ENCODE measurements at regions not wholly inside any gene's neighbourhood (a gene's known extent, or its start where the extent isn't known, plus 50 kb on each side); places are given as distances from the start of the nearest gene placed in this dataset.

DNA sequence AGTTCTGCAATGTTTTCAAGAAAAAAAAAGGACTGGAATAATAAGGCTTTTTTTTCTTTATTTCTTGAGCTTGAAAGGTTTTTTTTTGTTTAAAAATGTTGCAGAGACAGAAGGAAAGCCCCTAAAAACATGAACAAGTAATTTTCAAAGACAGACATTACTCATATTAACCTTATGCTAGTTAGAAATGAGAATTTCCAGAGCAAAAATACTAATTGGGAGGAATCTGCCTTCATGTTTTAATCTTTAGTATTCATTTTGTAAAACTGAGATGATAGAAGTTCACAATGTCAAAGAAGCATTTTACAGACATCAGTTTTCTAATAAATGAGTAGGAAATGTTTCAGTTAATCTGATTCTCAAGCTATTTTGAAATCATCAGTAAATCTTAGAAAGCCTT lies 1805.3 kb downstream of the PCDH7 start:
- Histone ChIP-seq H3K4me3 (ENCODE audit: low read depth, low read length, poor library complexity, severe bottlenecking) (no peak overlapping the region), H3K4me2 (ENCODE audit: low read length) (no peak overlapping the region), H3K9me2 (ENCODE audit: low read depth, low read length) (no peaks in the 10 kb centered on the region), H3K79me2 (ENCODE audit: insufficient read depth, low read length) (no peaks in the 10 kb centered on the region), H3F3A (ENCODE audit: insufficient read depth, low read length) (no peaks in the 10 kb centered on the region), H4K20me1 (ENCODE audit: insufficient read depth, low read length) (no peaks in the 10 kb centered on the region), H2AFZ (ENCODE audit: low read length) (no peak overlapping the region), H3K27me3 (ENCODE audit: insufficient read depth, low read length) (no peaks in the 10 kb centered on the region), H3K4me1 (ENCODE audit: insufficient read depth, low read length, severe bottlenecking) (no peaks in the 10 kb centered on the region), H3K36me3 (ENCODE audit: insufficient read depth, low read length) (no peaks in the 10 kb centered on the region), H3K9ac (ENCODE audit: low read length) (no peak overlapping the region), H3K27ac (ENCODE audit: low read depth, low read length, poor library complexity, severe bottlenecking) (no peak overlapping the region), H3K9me3 (ENCODE audit: low read length) (no peaks in the 10 kb centered on the region)
- no peak for TF ChIP-seq EZH2 (IDR thresholded peaks at IDR 0.05; ENCODE audit: borderline replicate concordance, low read length)
- TF ChIP-seq, protein P1, sequence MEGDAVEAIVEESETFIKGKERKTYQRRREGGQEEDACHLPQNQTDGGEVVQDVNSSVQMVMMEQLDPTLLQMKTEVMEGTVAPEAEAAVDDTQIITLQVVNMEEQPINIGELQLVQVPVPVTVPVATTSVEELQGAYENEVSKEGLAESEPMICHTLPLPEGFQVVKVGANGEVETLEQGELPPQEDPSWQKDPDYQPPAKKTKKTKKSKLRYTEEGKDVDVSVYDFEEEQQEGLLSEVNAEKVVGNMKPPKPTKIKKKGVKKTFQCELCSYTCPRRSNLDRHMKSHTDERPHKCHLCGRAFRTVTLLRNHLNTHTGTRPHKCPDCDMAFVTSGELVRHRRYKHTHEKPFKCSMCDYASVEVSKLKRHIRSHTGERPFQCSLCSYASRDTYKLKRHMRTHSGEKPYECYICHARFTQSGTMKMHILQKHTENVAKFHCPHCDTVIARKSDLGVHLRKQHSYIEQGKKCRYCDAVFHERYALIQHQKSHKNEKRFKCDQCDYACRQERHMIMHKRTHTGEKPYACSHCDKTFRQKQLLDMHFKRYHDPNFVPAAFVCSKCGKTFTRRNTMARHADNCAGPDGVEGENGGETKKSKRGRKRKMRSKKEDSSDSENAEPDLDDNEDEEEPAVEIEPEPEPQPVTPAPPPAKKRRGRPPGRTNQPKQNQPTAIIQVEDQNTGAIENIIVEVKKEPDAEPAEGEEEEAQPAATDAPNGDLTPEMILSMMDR (IDR thresholded peaks at IDR 0.05; ENCODE audit: low read length), result no peak

DNA sequence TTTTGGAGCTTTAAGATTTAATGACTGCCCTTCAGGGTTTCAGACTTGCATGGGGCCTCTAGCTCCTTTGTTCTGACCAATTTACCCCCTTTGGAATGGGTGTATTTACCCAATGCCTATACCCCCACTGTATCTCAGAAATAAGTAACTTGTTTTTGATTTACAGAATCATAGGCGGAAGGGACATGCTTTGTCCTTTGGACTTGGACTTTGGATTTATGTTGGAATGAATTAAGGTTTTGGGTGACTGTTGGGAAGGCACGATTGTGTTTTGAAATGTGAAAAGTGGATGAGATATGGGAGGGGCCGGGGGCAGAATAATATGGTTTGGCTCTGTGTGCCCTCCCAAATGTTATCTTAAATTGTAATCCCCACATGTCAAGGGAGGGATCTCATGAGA lies 1824.7 kb downstream of the PCDH7 start:
- Histone ChIP-seq H3K4me3 (ENCODE audit: low read depth, low read length, poor library complexity, severe bottlenecking) (no peak overlapping the region), H2AFZ (ENCODE audit: low read length) (no peak overlapping the region), H3K4me2 (ENCODE audit: low read length) (no peak overlapping the region), H3F3A (ENCODE audit: insufficient read depth, low read length) (no peaks in the 10 kb centered on the region), H3K9me2 (ENCODE audit: low read depth, low read length) (no peaks in the 10 kb centered on the region), H3K36me3 (ENCODE audit: insufficient read depth, low read length) (no peaks in the 10 kb centered on the region), H3K4me1 (ENCODE audit: insufficient read depth, low read length, severe bottlenecking) (no peaks in the 10 kb centered on the region), H3K27me3 (ENCODE audit: insufficient read depth, low read length) (no peaks in the 10 kb centered on the region), H4K20me1 (ENCODE audit: insufficient read depth, low read length) (no peaks in the 10 kb centered on the region), H3K79me2 (ENCODE audit: insufficient read depth, low read length) (no peaks in the 10 kb centered on the region), H3K9me3 (ENCODE audit: low read length) (no peaks in the 10 kb centered on the region), H3K27ac (ENCODE audit: low read depth, low read length, poor library complexity, severe bottlenecking) (no peak overlapping the region), H3K9ac (ENCODE audit: low read length) (no peak overlapping the region)
- TF ChIP-seq EZH2 (IDR thresholded peaks at IDR 0.05; ENCODE audit: borderline replicate concordance, low read length), result no peak
- TF ChIP-seq, protein P1 (IDR thresholded peaks at IDR 0.05; ENCODE audit: low read length), result no peak

DNA sequence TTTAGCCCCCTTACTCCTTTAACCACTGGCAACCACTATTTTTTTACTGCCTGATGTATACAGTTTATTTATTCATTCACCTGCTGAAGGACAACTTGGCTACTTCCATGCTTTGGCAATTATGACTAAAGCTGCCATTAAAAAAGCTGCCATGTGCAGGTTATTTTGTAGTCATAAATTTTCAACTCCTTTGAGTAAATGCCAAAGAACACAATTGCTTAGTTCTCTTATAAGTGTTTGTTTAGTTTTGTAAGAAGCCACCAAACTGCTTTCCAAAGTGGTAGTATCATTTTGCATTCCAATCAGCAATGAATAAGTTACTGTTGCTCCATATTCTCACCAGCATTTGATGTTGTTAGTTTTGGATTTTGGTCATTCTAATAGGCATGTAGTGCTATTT lies 1831.8 kb downstream of the PCDH7 start:
- no peak overlapping the region for H3K9ac ChIP-seq (ENCODE audit: low read length)
- no peaks in the 10 kb centered on the region for H3K9me2 ChIP-seq (ENCODE audit: low read depth, low read length)
- H3K36me3 ChIP-seq (ENCODE audit: insufficient read depth, low read length), result no peaks in the 10 kb centered on the region
- no peak overlapping the region for H3K4me2 ChIP-seq (ENCODE audit: low read length)
- H3K4me1 ChIP-seq (ENCODE audit: insufficient read depth, low read length, severe bottlenecking), result no peaks in the 10 kb centered on the region
- no peaks in the 10 kb centered on the region for H3K27me3 ChIP-seq (ENCODE audit: insufficient read depth, low read length)
- H3F3A ChIP-seq (ENCODE audit: insufficient read depth, low read length), result no peaks in the 10 kb centered on the region
- H2AFZ ChIP-seq (ENCODE audit: low read length), result no peak overlapping the region
- TF ChIP-seq, protein P1 (IDR thresholded peaks at IDR 0.05; ENCODE audit: low read length), result no peak
- no peaks in the 10 kb centered on the region for H4K20me1 ChIP-seq (ENCODE audit: insufficient read depth, low read length)
- H3K27ac ChIP-seq (ENCODE audit: low read depth, low read length, poor library complexity, severe bottlenecking), result no peak overlapping the region
- H3K79me2 ChIP-seq (ENCODE audit: insufficient read depth, low read length), result no peaks in the 10 kb centered on the region
- H3K4me3 ChIP-seq (ENCODE audit: low read depth, low read length, poor library complexity, severe bottlenecking), result no peak overlapping the region
- H3K9me3 ChIP-seq (ENCODE audit: low read length), result no peaks in the 10 kb centered on the region

All from OCI-LY1 (cell line).